Cardiac fibroblast (primary cell): ENCODE measurements at regions not wholly inside any gene's neighbourhood (a gene's known extent, or its start where the extent isn't known, plus 50 kb on each side); places are given as distances from the start of the nearest gene placed in this dataset.
"Not testable (repeated sequence)": the region's sequence is repeated elsewhere in the genome, so short reads cannot be mapped to it uniquely, and the experiment has no call there.

Experiments used
- DNase-seq, 2 donors: peaks; one replicate each; pipeline versions ENCODE4 v3.0.0 to v3.0.0-alpha.2; 2010; ENCODE audit warnings: low read depth in 2 of 2
- H3K4me3 ChIP-seq, 2 donors: replicated peaks in 1 of 2; 1 replicate in 1 of 2; 2 replicates in 1 of 2; pipeline ENCODE4 v1.5.1; 2011; ENCODE audit warnings: low read depth in 2 of 2, low read length in 2 of 2, mild to moderate bottlenecking in 2 of 2, moderate library complexity in 1 of 2
- CTCF ChIP-seq: IDR thresholded peaks from one replicate; pipeline ENCODE4 v1.5.1; 2011; ENCODE audit warnings: low read depth, mild to moderate bottlenecking, low read length, inconsistent platforms

- TF ChIP-seq CTCF, result no peak
- no peak for DNase-seq
- no peak overlapping the region for H3K4me3 ChIP-seq
These were observed 186.2 kb downstream of the CYP26B1 start for GRCh38 chr2:71961289-71962027.

GRCh38 chr2:71959494-71959893 is 188.2 kb downstream of the CYP26B1 start:
- H3K4me3 ChIP-seq, result no peak overlapping the region
- no peak for DNase-seq
- TF ChIP-seq CTCF, result no peak

- H3K4me3 ChIP-seq, DNase-seq: not testable (repeated sequence)
These were observed 189.2 kb downstream of the CYP26B1 start for GRCh38 chr2:71958426-71958825.

GRCh38 chr2:71952572-71953188 is 195.0 kb downstream of the CYP26B1 start:
- no peak for TF ChIP-seq CTCF
- no peak overlapping the region for H3K4me3 ChIP-seq
- DNase-seq, result no peak

GRCh38 chr2:71951718-71952404 is 195.8 kb downstream of the CYP26B1 start:
- DNase-seq, result no peak
- no peak for TF ChIP-seq CTCF
- no peak overlapping the region for H3K4me3 ChIP-seq

GRCh38 chr2:71951083-71951468 is 196.6 kb downstream of the CYP26B1 start:
- DNase-seq, result no peak
- H3K4me3 ChIP-seq, result no peak overlapping the region
- no peak for TF ChIP-seq CTCF
